ENCODE measurements at regions not wholly inside any gene's neighbourhood (a gene's known extent, or its start where the extent isn't known, plus 50 kb on each side); places are given as distances from the start of the nearest gene placed in this dataset.
"Not testable (repeated sequence)": the region's sequence is repeated elsewhere in the genome, so short reads cannot be mapped to it uniquely, and the experiment has no call there.

GRCh38 chr4:179164267-179164999 is 1722.2 kb upstream of the AGA start:
- DNase-seq (ENCODE audit: extremely low read depth in 1 of 2, low read depth in 1 of 2) = no peak

- DNase-seq (ENCODE audit: extremely low read depth in 1 of 2, low read depth in 1 of 2) = no peak
Observed at GRCh38 chr4:179165000-179165738, 1722.9 kb upstream of the AGA start.

GRCh38 chr4:179165862-179166261 is 1723.6 kb upstream of the AGA start:
- DNase-seq (ENCODE audit: extremely low read depth in 1 of 2, low read depth in 1 of 2) = no peak

GRCh38 chr4:179170308-179170707 is 1728.1 kb upstream of the AGA start:
- DNase-seq (ENCODE audit: extremely low read depth in 1 of 2, low read depth in 1 of 2) = not testable (repeated sequence)

DNA sequence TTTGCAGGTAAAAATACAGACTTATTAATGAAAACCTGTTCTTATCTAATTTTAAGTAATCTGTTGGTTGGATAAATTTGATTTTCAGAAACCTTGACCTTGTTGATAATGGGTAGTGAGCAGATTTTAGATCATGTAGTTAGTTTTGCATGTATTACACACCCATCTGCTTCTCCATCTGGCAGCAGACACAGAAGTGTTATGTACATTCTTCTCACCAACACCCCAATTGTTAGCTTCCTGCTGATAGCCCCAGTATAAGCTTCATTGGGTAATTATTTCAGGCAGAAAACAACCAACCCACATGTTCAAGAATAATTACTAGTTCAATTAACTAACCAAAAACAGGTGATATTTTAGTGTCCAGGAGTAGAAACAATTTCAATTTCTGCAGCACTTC is 1740.5 kb upstream of the AGA start:
- no peak for DNase-seq (ENCODE audit: extremely low read depth in 1 of 2, low read depth in 1 of 2)

DNA sequence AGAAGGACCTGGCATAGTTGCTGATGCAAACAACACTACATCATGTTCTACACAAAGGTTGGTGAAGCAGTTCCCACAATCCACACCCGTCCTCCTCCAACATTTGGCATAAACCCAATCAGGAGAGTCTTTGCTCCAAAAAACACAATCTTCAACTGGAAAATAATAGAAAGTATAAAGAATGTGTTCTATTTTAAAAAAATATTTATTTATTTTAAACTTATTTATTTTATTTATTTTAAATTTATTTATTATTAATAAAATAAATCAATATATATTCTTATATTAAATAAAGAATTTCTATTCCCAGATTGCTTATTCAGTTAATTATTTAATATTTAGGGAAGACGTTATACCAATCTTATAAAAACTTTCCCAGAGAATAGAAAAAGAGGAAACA is 1753.7 kb upstream of the AGA start:
- no peak for DNase-seq (ENCODE audit: extremely low read depth in 1 of 2, low read depth in 1 of 2)

DNA sequence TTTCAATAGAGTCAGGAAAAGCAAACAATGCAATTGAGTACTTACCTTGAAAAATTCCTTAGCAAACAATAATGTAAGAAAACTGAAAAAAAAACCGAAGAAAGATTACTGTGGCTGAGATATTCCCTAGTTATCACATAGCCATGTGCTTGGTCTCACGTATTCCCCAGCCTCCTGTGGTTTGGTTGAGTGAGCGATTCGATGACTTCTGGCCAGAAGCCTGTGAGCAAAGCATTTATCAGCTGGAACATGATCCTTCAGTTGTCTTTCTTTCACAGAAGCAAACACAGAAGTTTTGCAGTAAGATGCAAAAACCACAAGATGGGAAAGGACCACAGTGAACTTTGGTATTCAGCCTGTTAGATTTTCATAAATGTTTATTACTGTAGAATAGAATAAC is 1754.3 kb upstream of the AGA start:
- DNase-seq (ENCODE audit: extremely low read depth in 1 of 2, low read depth in 1 of 2) = no peak

DNA sequence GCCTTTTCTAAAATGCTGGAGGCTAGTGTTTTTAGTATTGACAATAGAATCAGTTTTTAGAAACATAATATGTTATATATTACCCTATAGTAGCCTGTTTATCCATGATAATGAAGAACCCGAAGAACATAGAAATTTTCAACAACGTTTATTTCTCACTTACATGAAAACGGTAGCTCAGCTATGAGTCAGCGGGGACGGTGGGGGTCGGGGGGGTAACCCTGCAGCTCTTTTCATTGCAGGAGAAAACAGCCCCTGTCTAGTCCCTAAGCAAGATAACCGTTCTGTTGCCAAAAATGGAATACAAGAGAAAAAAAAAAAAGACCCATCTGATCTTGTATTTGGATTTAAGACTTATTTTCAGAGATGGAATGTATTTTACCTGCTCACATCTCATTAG is 1758.4 kb upstream of the AGA start:
- no peak for DNase-seq (ENCODE audit: extremely low read depth in 1 of 2, low read depth in 1 of 2)

DNA sequence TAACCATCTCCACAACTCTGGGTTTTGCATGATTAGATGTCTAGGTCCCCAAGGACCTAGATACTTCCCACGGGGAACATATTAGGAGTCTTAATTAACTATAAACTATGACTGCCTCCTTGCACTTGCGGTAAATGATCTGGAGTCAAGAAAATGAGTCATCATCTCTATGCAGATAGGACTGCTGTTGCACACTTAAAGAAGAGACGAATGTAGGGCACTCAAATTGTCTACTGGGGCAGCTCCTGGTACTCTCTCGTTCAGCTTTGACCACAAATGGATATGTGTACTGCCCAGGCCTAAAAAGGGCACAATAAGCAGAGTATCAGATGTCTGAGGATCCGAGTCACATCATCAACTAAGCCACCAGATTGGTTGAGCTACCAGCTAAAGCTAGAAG is 1783.4 kb upstream of the AGA start:
- DNase-seq (ENCODE audit: extremely low read depth in 1 of 2, low read depth in 1 of 2) = no peak

DNA sequence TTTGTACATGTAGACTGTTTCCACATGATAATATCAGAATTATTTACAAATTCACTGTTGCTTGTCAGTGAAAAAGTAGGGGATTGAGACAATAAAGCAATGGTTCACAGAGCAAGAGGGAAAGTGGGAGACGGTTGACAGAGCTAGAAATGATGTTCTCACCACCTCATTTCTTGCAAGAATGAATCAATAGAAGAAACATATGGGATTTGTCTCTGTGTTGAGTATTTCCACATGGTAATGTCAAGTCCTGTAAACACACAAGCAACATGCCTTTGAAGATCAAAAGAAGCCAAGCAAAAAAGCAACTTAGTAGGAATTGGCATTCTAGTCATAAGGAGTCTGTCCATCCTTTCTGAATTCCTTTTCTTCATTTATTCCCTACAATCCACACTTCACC is 1806.6 kb upstream of the AGA start:
- no peak for DNase-seq (ENCODE audit: extremely low read depth in 1 of 2, low read depth in 1 of 2)

- DNase-seq (ENCODE audit: extremely low read depth in 1 of 2, low read depth in 1 of 2) = no peak
Observed at GRCh38 chr4:179268791-179269190, 1826.6 kb upstream of the AGA start.

DNA sequence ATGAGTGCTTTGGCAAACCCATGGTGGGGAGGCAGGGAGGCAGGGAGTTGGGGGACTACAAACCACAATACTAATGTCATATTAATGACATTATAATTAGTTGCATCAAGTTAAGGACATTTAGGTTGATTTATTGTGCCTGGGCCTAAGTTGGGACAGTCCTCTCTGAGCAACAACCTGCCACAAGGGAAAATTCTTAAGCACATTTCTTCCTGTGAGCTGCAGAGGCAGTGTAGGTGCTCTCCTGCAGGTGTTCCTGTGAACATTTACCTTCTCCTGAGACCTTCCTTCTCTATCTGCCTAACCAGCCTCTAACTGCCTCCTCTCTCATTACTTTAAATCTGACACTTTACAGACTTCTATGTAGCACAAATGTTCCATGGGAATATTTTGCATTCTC is 1830.0 kb upstream of the AGA start:
- no peak for DNase-seq (ENCODE audit: extremely low read depth in 1 of 2, low read depth in 1 of 2)

DNA sequence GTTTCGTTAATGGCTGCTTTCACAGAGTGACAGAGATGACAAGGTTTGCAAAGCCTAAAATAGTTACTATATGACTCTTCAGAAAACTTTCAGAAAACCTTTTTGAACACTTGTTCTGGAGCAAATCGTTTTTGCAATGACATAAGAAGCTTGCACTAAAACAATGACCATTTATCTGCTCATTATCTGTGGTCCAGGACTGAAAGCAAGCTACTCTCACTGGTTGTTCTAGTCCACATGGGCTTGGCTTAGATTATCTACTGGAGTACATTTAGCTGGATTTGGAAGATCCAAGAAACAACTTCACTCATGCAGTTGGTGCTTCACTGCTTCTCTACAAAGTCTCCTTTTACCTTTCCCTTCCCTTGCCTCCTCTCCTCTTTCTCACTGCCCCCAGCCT is 1836.4 kb upstream of the AGA start:
- no peak for DNase-seq (ENCODE audit: extremely low read depth in 1 of 2, low read depth in 1 of 2)

DNA sequence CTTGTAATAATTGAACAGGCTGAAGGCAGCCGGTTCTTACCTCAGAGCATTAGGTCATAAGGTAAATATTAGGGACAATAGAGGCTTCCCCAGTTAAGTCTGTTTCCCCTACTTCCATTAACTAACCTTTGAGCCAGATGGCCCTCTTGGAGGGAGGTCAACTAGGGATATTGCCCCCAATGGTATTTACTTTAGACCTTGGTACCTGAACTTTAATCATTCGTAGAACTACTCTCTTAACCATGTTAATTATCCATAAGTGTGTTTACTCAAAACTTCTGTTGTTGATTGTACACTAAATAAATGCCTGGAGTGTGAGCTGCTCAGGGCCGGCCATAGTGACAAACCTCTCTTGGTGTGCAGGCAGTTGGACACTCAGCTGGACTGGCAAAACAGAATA is 1843.5 kb upstream of the AGA start:
- no peak for DNase-seq (ENCODE audit: extremely low read depth in 1 of 2, low read depth in 1 of 2)

DNA sequence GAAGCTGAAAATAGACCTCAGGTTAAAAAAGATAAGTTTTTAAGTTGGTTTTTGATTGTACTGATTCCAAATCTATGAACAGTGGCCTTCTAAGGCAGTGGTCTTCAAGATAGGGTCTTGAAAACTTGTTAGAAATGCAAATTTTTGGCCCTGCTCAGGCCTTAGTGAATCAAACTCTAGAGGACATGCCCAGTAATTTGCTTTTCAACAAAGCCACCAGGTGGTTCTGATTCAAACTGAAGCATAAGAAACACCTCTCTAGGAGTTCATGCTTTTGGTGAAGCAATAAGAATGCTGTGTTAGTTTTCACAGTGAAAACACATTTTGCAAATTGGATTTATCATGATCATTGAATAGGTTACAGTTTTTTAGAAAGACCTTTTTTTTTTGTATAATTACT is 1849.4 kb upstream of the AGA start:
- DNase-seq (ENCODE audit: extremely low read depth in 1 of 2, low read depth in 1 of 2) = no peak

DNA sequence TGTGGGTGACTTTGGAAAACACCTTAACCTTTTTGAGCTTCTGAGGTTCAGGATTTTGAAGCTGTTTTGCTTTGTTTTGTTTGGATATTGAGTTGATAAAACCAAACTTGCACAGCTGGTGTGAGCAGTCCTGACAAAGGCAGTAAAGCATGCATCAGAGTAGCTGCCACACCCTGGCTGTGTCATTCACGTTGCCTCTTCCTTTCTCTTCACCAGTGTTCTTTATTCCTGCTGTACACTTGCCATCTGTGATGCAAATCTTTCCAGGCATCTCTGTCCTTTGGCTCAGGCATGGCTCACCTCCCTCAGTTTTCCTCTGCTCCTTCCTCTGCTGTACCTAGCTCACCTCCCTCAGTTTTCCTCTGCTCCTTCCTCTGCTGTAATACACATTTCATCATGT is 1850.2 kb upstream of the AGA start:
- no peak for DNase-seq (ENCODE audit: extremely low read depth in 1 of 2, low read depth in 1 of 2)

GRCh38 chr4:179307297-179308136 is 1865.3 kb upstream of the AGA start:
- DNase-seq (ENCODE audit: extremely low read depth in 1 of 2, low read depth in 1 of 2) = no peak

- no peak for DNase-seq (ENCODE audit: extremely low read depth in 1 of 2, low read depth in 1 of 2)
Observed at GRCh38 chr4:179313823-179314222, 1871.6 kb upstream of the AGA start.

DNA sequence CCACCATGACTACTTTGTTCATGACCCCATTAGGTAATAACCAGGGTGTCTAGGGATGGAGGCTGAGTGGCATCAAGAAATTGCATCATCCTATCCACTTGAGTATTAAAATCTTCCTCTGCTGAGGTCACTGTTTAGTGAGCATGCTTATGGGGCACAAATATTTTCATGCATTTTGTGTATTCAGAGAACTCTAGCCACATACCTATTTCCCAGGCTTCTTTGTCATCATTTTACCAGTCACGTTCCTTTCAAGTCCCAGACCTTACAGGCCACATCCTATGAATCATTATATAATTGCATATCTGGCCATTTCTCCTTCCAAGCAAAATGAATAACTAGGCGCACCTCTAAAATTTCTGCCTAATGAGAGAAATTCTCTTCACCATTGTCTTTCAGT is 1882.9 kb upstream of the AGA start:
- DNase-seq (ENCODE audit: extremely low read depth in 1 of 2, low read depth in 1 of 2) = no peak

- no peak for DNase-seq (ENCODE audit: extremely low read depth in 1 of 2, low read depth in 1 of 2)
Observed at GRCh38 chr4:179328627-179329026, 1886.4 kb upstream of the AGA start.

- DNase-seq (ENCODE audit: extremely low read depth in 1 of 2, low read depth in 1 of 2) = no peak
Observed at GRCh38 chr4:179331362-179331761, 1889.1 kb upstream of the AGA start.

DNA sequence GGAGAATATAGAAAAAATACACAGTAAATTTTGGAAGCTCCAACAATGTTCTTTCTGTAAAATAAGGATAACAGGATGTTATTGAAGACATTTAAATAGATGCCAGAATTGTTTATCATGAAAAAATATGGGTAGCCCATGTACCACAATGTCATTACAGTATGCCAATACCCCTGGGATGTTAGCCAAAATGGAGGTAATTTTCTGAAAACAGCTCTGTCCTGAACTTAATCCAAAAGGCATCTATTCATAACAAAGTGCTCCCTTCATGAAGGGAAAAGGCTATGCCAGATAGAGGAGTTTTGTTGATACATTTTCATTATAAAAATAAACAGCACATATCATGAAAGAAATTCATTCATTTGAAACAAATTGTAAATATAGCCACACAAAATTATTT is 1902.6 kb upstream of the AGA start:
- DNase-seq (ENCODE audit: extremely low read depth in 1 of 2, low read depth in 1 of 2) = no peak
